Neural cell (in vitro differentiated cells): ENCODE measurements at regions not wholly inside any gene's neighbourhood (a gene's known extent, or its start where the extent isn't known, plus 50 kb on each side); places are given as distances from the start of the nearest gene placed in this dataset.
"Not testable (repeated sequence)": the region's sequence is repeated elsewhere in the genome, so short reads cannot be mapped to it uniquely, and the experiment has no call there.

Source experiments
- CTCF ChIP-seq: fragments of 450-650 bp; IDR thresholded peaks from 2 replicates; pipeline ENCODE4 v1.5.1; 2014; ENCODE audit warnings: antibody characterized with exemption, mild to moderate bottlenecking, moderate library complexity; ENCODE audit not compliant: poor library complexity, severe bottlenecking
- EP300 ChIP-seq: fragments of 450-650 bp; conservative IDR thresholded peaks from 2 replicates; pipeline ENCODE4 v1.6.1; 2014; ENCODE audit warnings: antibody characterized with exemption, mild to moderate bottlenecking, moderate library complexity; ENCODE audit not compliant: poor library complexity, severe bottlenecking
- EZH2 ChIP-seq: fragments of 200-600, 300-800 bp; shearing (Covaris generic), sonication (generic); IDR thresholded peaks from 2 replicates; pipeline ENCODE4 v1.6.1; 2014; ENCODE audit warnings: antibody characterized with exemption, low read length, borderline replicate concordance, mild to moderate bottlenecking; ENCODE audit not compliant: insufficient read depth, poor library complexity, severe bottlenecking
- RAD21 ChIP-seq: fragments of 450-650 bp; conservative IDR thresholded peaks from 2 replicates; pipeline ENCODE4 v1.6.1; 2014; ENCODE audit warnings: antibody characterized with exemption, mild to moderate bottlenecking, moderate library complexity
- TAF1 ChIP-seq: IDR thresholded peaks from 2 replicates; pipeline ENCODE4 v1.6.1; 2012; ENCODE audit warnings: low read depth

- TF ChIP-seq CTCF, EZH2, RAD21, TAF1, EP300: not testable (repeated sequence)
Measured at GRCh38 chr2:3030791-3031190, 346.8 kb downstream of the EIPR1 start.
